IMR-90 (cell line): ENCODE measurements at regions not wholly inside any gene's neighbourhood (a gene's known extent, or its start where the extent isn't known, plus 50 kb on each side); places are given as distances from the start of the nearest gene placed in this dataset.
"Not testable (repeated sequence)": the region's sequence is repeated elsewhere in the genome, so short reads cannot be mapped to it uniquely, and the experiment has no call there.

Experiments
- BHLHE40 ChIP-seq: fragments of 150-350 bp; IDR thresholded peaks from 2 replicates; pipeline ENCODE4 v1.6.1; 2016; ENCODE audit warnings: mild to moderate bottlenecking, low read depth, low read length
- FOS ChIP-seq: fragments of 150-350 bp; IDR thresholded peaks from 2 replicates; pipeline ENCODE4 v1.6.1; 2016; ENCODE audit warnings: low read depth, low read length
- POLR2A ChIP-seq: IDR thresholded peaks from 2 replicates; pipeline ENCODE4 v1.6.1; 2012; ENCODE audit warnings: mild to moderate bottlenecking, low read depth, low read length
- RFX5 ChIP-seq: IDR thresholded peaks from 2 replicates; pipeline ENCODE4 v1.8.0; 2012; ENCODE audit warnings: low read depth, mild to moderate bottlenecking, low read length, moderate library complexity
- SMC3 ChIP-seq: fragments of 150-350 bp; IDR thresholded peaks from 2 replicates; pipeline ENCODE4 v1.6.1; 2016; ENCODE audit warnings: low read depth, mild to moderate bottlenecking, antibody characterized with exemption, low read length, moderate library complexity
- TF ChIP-seq, protein P1 (sequence below): conservative IDR thresholded peaks from 2 replicates; pipeline ENCODE4 v1.5.1; 2012; ENCODE audit warnings: mild to moderate bottlenecking, low read depth, low read length, improper control_type of control experiment

GRCh38 chrX:140214518-140214917 lies 249.2 kb upstream of the CXorf66 start:
- TF ChIP-seq, protein P1, sequence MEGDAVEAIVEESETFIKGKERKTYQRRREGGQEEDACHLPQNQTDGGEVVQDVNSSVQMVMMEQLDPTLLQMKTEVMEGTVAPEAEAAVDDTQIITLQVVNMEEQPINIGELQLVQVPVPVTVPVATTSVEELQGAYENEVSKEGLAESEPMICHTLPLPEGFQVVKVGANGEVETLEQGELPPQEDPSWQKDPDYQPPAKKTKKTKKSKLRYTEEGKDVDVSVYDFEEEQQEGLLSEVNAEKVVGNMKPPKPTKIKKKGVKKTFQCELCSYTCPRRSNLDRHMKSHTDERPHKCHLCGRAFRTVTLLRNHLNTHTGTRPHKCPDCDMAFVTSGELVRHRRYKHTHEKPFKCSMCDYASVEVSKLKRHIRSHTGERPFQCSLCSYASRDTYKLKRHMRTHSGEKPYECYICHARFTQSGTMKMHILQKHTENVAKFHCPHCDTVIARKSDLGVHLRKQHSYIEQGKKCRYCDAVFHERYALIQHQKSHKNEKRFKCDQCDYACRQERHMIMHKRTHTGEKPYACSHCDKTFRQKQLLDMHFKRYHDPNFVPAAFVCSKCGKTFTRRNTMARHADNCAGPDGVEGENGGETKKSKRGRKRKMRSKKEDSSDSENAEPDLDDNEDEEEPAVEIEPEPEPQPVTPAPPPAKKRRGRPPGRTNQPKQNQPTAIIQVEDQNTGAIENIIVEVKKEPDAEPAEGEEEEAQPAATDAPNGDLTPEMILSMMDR: not testable (repeated sequence)
- TF ChIP-seq SMC3, FOS, POLR2A, BHLHE40, RFX5: not testable (repeated sequence)
